ENCODE measurements at regions not wholly inside any gene's neighbourhood (a gene's known extent, or its start where the extent isn't known, plus 50 kb on each side); places are given as distances from the start of the nearest gene placed in this dataset.

- Histone ChIP-seq H3K36me3 (no peaks in the 10 kb centered on the region), H3K9ac (ENCODE audit: low read depth in 2 of 2, low read length in 2 of 2) (no peak overlapping the region), H3K27me3 (no peaks in the 10 kb centered on the region), H3K9me3 (no peaks in the 10 kb centered on the region), H3K27ac (no peak overlapping the region), H3K4me3 (no peak overlapping the region), H3K4me1 (no peaks in the 10 kb centered on the region)
- intact Hi-C loops (cut with DNase I): no loop called here
- no peak for DNase-seq
- no peak for TF ChIP-seq CTCF (IDR thresholded peaks at IDR 0.05)
Observed at GRCh38 chr10:130341356-130341755, 205.2 kb downstream of the GLRX3 start.

- no peak overlapping the region for H3K4me3 ChIP-seq
- intact Hi-C loops (cut with DNase I): no loop called here
- H3K9me3 ChIP-seq: no peaks in the 10 kb centered on the region
- DNase-seq: no peak
- no peaks in the 10 kb centered on the region for H3K4me1 ChIP-seq
- no peaks in the 10 kb centered on the region for H3K36me3 ChIP-seq
- no peak for TF ChIP-seq CTCF (IDR thresholded peaks at IDR 0.05)
- H3K27me3 ChIP-seq: no peaks in the 10 kb centered on the region
- H3K27ac ChIP-seq: no peak overlapping the region
- no peak overlapping the region for H3K9ac ChIP-seq (ENCODE audit: low read depth in 2 of 2, low read length in 2 of 2)
Observed at GRCh38 chr10:130345728-130346127, 209.5 kb downstream of the GLRX3 start.

GRCh38 chr10:130350996-130351395 lies 214.8 kb downstream of the GLRX3 start:
- Histone ChIP-seq H3K9me3 (no peaks in the 10 kb centered on the region), H3K27ac (no peak overlapping the region), H3K9ac (ENCODE audit: low read depth in 2 of 2, low read length in 2 of 2) (no peak overlapping the region), H3K27me3 (no peaks in the 10 kb centered on the region), H3K36me3 (no peaks in the 10 kb centered on the region), H3K4me3 (no peak overlapping the region), H3K4me1 (no peaks in the 10 kb centered on the region)
- no peak for TF ChIP-seq CTCF (IDR thresholded peaks at IDR 0.05)
- intact Hi-C loops (cut with DNase I): no loop called here
- no peak for DNase-seq

GRCh38 chr10:130351466-130352290 lies 215.5 kb downstream of the GLRX3 start:
- Histone ChIP-seq H3K27ac (no peak overlapping the region), H3K36me3 (no peaks in the 10 kb centered on the region), H3K9me3 (no peaks in the 10 kb centered on the region), H3K4me1 (no peaks in the 10 kb centered on the region), H3K9ac (ENCODE audit: low read depth in 2 of 2, low read length in 2 of 2) (no peak overlapping the region), H3K27me3 (no peaks in the 10 kb centered on the region), H3K4me3 (no peak overlapping the region)
- no peak for TF ChIP-seq CTCF (IDR thresholded peaks at IDR 0.05)
- intact Hi-C loops (cut with DNase I): no loop called here
- no peak for DNase-seq

- H3K36me3 ChIP-seq: no peaks in the 10 kb centered on the region
- TF ChIP-seq CTCF (IDR thresholded peaks at IDR 0.05): no peak
- H3K9ac ChIP-seq (ENCODE audit: low read depth in 2 of 2, low read length in 2 of 2): no peak overlapping the region
- H3K4me1 ChIP-seq: no peaks in the 10 kb centered on the region
- H3K9me3 ChIP-seq: no peaks in the 10 kb centered on the region
- H3K27me3 ChIP-seq: no peaks in the 10 kb centered on the region
- intact Hi-C loops (cut with DNase I): no loop called here
- DNase-seq: no peak
- H3K27ac ChIP-seq: no peak overlapping the region
- H3K4me3 ChIP-seq: no peak overlapping the region
Observed at GRCh38 chr10:130352291-130352645, 216.1 kb downstream of the GLRX3 start.
